Thyroid gland (tissue), 4 donors: ENCODE measurements at regions not wholly inside any gene's neighbourhood (a gene's known extent, or its start where the extent isn't known, plus 50 kb on each side); places are given as distances from the start of the nearest gene placed in this dataset.

Experiments used
- DNase-seq, 2 donors: peaks; one replicate each; pipeline ENCODE4 v3.0.0-alpha.2; 2019
- H3K27ac ChIP-seq, 3 donors: fragments of 200-600 bp; sonication (generic); 1 replicate in 2 of 3; 2 replicates in 1 of 3; pipeline ENCODE4 v1.5.1; 2016 to 2019; ENCODE audit warnings: mild to moderate bottlenecking in 1 of 3, moderate library complexity in 1 of 3
- H3K27me3 ChIP-seq: fragments of 200-600 bp; sonication (generic); one replicate; pipeline ENCODE4 v1.5.1; 2019
- H3K36me3 ChIP-seq, 2 donors: fragments of 200-600 bp; sonication (generic); one replicate each; pipeline ENCODE4 v1.5.1; 2016 to 2019
- H3K4me1 ChIP-seq, 2 donors: fragments of 200-600 bp; sonication (generic); one replicate each; pipeline ENCODE4 v1.5.1; 2017 to 2019
- H3K4me3 ChIP-seq, 3 donors: fragments of 200-600 bp; sonication (generic); replicated peaks in 1 of 3; 1 replicate in 2 of 3; 2 replicates in 1 of 3; pipeline ENCODE4 v1.5.1; 2016; ENCODE audit warnings: mild to moderate bottlenecking in 1 of 3
- H3K9me3 ChIP-seq: fragments of 200-600 bp; sonication (generic); one replicate; pipeline ENCODE4 v1.5.1; 2017
- CTCF ChIP-seq, 6 experiments: fragments of 200-600 bp in 3 of 6; fragments of 450-650 bp in 3 of 6; sonication (generic) in 3 of 6; IDR thresholded peaks; one replicate each; pipeline ENCODE4 v1.5.1; 2016 to 2019; ENCODE audit warnings: antibody characterized with exemption in 6 of 6, mild to moderate bottlenecking in 2 of 6, inconsistent platforms in 1 of 6, moderate library complexity in 1 of 6
- POLR2A ChIP-seq, 2 donors: fragments of 450-650 bp; IDR thresholded peaks; one replicate each; pipeline ENCODE4 v1.6.1; 2017; ENCODE audit warnings: antibody characterized with exemption in 2 of 2, mild to moderate bottlenecking in 2 of 2, moderate library complexity in 1 of 2
- WGBS, 2 donors: methylation state at CpG; one replicate each; pipeline ENCODE4 v1.1.5; 2017; 5-methylcytosine and 5-hydroxymethylcytosine counted together
- intact Hi-C: fragments of 100-400 bp; cut with DNase I; formaldehyde crosslinking; loops from one replicate; pipeline ENCODE4 v1.15.1; 2023

GRCh38 chr6:141347086-141347485, 785.6 kb upstream of the GJE1 start:
- DNase-seq = no peak
- no peaks in the 10 kb centered on the region for H3K36me3 ChIP-seq
- no peak overlapping the region for H3K4me3 ChIP-seq
- H3K27me3 ChIP-seq = no peaks in the 10 kb centered on the region
- no peak for TF ChIP-seq CTCF (IDR thresholded peaks at IDR 0.05)
- no peak for TF ChIP-seq POLR2A (IDR thresholded peaks at IDR 0.05)
- no peaks in the 10 kb centered on the region for H3K4me1 ChIP-seq
- H3K27ac ChIP-seq = no peak overlapping the region
- intact Hi-C loops = no loop called here
- no peaks in the 10 kb centered on the region for H3K9me3 ChIP-seq
- WGBS, 2 donors = 86 to 91% methylated on average over 1 of the region's 1 CpG

- Histone ChIP-seq H3K9me3 (no peaks in the 10 kb centered on the region), H3K27ac (no peak overlapping the region), H3K4me3 (no peak overlapping the region), H3K4me1 (no peaks in the 10 kb centered on the region), H3K36me3 (no peaks in the 10 kb centered on the region), H3K27me3 (no peaks in the 10 kb centered on the region)
- TF ChIP-seq CTCF (IDR thresholded peaks at IDR 0.05) (no peak), POLR2A (IDR thresholded peaks at IDR 0.05) (no peak)
- WGBS, 2 donors = 92 to 96% methylated on average over 1 of the region's 1 CpG
- intact Hi-C loops = no loop called here
- no peak for DNase-seq
These were observed 786.2 kb upstream of the GJE1 start for GRCh38 chr6:141346535-141346934.

GRCh38 chr6:141337191-141337590, 795.5 kb upstream of the GJE1 start:
- intact Hi-C loops = no loop called here
- no peaks in the 10 kb centered on the region for H3K9me3 ChIP-seq
- H3K36me3 ChIP-seq = no peaks in the 10 kb centered on the region
- WGBS, 2 donors = 91 to 97% methylated on average over 2 of the region's 2 CpGs
- TF ChIP-seq POLR2A (IDR thresholded peaks at IDR 0.05) = no peak
- TF ChIP-seq CTCF (IDR thresholded peaks at IDR 0.05) = no peak
- DNase-seq = no peak
- no peak overlapping the region for H3K4me3 ChIP-seq
- no peaks in the 10 kb centered on the region for H3K4me1 ChIP-seq
- no peaks in the 10 kb centered on the region for H3K27me3 ChIP-seq
- H3K27ac ChIP-seq = no peak overlapping the region

- no peak for DNase-seq
- Histone ChIP-seq H3K9me3 (no peaks in the 10 kb centered on the region), H3K36me3 (no peaks in the 10 kb centered on the region), H3K27ac (no peak overlapping the region), H3K27me3 (no peaks in the 10 kb centered on the region), H3K4me1 (no peaks in the 10 kb centered on the region), H3K4me3 (no peak overlapping the region)
- TF ChIP-seq CTCF (IDR thresholded peaks at IDR 0.05) (no peak), POLR2A (IDR thresholded peaks at IDR 0.05) (no peak)
- 81 to 83% methylated on average over 4 of the region's 4 CpGs for WGBS, 2 donors
- intact Hi-C loops = no loop called here
These were observed 797.0 kb upstream of the GJE1 start for GRCh38 chr6:141335477-141336273.

- Histone ChIP-seq H3K27me3 (no peaks in the 10 kb centered on the region), H3K36me3 (no peaks in the 10 kb centered on the region), H3K4me1 (peaks cover 0 to 2% of the 10 kb centered on the region in 2 donors), H3K4me3 (no peak overlapping the region), H3K27ac (no peak overlapping the region), H3K9me3 (no peaks in the 10 kb centered on the region)
- TF ChIP-seq CTCF (IDR thresholded peaks at IDR 0.05) (no peak), POLR2A (IDR thresholded peaks at IDR 0.05) (no peak)
- intact Hi-C loops = no loop called here
- no peak for DNase-seq
These were observed 805.8 kb upstream of the GJE1 start for GRCh38 chr6:141326925-141327324.
